ENCODE measurements at regions not wholly inside any gene's neighbourhood (a gene's known extent, or its start where the extent isn't known, plus 50 kb on each side); places are given as distances from the start of the nearest gene placed in this dataset.

DNA sequence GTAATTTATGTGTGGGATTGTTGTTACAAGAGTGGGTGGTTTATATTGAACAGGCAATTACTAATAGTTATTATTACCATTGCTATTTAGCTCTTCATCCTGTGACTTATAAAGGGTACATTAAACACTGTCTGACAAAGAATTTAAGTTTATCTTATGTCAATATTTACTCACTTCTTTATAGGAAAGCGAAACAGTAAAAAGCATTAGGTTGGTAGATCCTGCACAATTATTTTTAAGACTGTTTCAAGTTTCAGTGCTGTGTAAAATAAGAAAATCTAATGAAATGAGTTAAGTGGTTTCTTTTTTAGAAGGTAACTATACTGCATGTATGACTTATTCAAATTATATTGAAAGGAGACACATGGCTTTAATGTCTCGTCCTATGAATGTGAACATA is 135.8 kb upstream of the MAP3K7 start:
- DNase-seq: no peak

DNA sequence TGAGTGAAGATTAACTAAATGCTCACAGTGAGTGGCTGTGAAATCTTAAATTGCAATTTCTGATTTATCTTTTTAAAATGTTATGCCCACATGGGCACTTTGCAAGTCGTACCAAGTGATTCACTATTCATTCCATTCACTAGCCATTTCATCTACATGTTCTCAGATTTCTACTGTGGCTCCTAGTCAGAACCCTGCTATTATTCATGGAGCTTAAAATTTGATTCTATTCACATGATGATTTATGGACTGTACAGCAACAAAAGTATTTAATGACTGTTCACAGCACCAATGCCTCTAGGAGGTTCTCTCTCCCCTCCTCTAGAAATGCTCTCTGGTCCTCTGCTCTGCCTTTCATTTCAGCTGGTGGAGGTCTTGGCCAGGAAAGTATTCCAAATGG is 133.5 kb upstream of the MAP3K7 start:
- no peak for DNase-seq

DNA sequence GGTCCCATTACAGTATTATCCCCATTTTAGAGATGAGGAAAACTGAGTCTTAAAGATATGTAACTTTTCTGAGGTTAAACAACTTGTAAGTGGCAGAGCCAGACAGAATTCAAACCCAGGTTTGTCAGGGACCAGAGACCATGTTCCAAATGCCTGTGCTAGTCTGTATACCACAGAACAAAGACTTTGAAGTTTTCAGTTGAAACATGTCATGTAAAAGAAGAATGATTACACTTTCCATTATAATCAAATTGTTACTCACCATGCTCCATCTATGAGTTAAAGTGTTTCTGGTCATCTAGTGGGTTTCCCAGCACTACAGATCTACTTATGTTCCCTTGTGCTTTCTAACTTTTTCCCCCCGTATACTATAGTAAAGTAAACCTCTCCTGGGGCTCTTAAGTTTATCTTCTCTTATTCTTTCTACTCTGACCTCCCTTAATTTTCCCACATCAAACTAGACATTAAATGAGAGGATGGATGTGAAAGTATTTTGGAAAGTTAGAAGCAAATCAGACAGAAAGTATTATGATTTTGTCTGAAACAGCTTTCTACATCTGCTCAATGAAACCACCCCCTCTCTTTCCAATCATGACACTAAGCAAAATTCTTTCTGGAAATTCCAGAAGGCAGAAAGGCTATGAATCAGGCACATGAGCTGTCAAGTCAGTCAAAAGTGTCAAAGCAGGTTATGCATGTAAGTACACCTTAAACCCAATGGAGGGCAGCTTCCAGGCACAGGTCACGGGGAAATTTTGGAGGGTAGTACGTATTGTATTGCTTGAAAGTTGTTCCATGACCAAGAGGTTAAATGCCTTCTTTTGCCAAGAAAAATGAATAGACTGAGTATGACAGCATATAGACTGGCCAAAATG is 132.7 kb upstream of the MAP3K7 start:
- no peak for DNase-seq

DNA sequence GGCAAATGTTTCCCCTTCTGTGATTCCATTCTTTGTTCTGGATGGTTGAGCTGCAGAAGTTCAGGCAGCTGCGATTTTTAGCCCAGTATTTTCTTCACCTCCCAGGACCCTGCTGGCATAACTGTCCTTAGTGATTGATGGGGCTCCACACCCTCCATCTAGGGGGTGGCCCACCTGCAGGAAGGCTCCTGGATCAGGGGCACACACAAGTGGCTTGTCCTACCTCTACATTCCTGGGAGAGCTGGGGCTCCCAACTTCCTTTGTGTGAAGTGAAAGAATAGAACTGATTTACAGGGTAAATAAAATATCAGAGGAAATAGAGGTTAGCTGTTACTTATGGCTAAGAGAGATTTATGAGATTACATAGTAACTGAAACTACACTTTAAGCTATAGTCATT is 129.5 kb upstream of the MAP3K7 start:
- peak; percentile 22 for DNase-seq

DNA sequence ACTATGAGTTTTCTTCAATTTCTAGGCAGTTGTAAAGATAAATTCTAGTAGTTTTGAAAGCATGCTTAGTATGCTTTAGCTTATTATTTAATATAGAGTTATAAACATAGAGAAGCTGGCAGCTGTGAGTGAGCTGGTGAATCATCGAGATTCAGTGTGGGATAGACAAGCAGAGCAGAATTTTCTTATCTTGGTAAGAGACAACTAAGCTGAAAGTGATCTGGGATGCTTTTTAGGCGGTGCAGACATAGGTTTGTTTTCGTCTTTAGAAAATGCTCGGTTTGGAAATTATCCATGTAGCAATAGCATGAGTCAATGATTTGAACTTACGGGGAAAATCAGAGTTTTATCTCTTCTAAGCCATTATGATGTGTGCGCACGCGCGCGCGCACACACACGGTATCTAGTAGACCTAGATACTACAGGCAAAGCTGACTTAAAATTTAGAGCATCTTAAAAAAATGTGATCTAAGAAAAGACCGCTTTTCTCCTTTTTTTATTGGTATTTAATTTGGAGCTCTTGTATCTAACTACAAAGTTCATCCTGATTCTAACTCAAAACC is 128.3 kb upstream of the MAP3K7 start:
- DNase-seq: no peak

DNA sequence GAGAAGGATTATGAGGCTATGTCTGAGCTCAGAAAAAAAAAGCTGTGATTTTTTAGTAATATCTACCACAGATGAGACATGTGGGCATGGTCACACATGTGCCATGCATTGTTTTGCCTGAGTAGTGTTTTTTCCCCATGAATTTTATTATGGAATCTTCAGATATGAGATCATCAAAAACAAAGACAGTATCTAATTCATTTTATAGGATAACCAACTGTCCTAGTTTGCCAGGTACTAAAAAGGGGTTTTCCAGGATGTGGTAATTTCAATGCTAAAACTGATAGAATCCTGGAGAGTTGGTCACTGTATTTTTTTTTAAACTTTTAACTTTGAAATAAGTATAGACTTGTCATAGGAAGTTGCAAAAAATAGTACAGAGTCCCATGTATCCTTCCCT is 127.4 kb upstream of the MAP3K7 start:
- DNase-seq: no peak

DNA sequence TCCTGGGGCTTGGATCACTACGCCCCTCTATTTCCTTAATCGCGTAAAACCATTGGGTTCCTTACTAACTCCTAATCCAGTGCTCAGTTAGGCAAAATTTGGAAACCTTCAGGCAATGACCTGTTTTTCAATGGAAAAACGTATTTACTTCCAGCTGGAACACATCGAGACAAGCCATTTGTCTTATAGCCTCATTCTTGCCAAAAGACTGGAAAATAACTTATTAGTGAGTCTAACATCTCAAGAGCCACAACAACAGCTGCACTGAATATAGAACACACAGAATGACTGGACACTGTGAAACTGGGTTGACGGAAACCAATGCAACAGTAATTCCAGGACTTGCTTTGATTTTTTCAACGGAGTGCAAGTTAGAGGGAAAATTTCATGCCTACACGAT is 125.2 kb upstream of the MAP3K7 start:
- DNase-seq: no peak

DNA sequence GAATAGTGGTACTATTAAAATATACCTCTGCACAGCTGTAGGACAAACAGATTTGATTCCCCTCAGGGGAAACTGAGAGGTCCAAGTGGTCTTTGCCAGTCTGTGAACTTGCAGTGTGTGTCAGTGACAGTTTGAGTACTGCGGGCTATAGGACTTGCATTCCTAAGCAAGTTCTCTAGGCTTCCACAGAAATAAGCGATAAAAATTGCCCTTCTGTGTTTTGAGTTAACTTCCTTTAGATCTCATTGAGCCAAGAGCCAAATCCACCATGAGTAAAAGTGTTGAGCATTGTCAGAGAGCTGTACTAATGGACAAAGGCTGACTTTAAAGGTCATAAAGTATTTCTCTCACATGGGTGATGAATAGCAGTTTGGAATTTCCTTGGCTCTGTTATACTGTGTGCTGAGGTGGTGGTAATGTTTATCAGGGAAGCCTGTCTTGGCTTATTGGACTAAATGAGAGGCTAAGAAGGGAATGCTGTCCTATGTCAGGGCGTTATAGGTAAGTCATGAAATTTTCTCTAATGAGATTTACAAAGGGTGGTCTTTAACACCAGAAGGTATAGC is 122.6 kb upstream of the MAP3K7 start:
- DNase-seq: no peak

DNA sequence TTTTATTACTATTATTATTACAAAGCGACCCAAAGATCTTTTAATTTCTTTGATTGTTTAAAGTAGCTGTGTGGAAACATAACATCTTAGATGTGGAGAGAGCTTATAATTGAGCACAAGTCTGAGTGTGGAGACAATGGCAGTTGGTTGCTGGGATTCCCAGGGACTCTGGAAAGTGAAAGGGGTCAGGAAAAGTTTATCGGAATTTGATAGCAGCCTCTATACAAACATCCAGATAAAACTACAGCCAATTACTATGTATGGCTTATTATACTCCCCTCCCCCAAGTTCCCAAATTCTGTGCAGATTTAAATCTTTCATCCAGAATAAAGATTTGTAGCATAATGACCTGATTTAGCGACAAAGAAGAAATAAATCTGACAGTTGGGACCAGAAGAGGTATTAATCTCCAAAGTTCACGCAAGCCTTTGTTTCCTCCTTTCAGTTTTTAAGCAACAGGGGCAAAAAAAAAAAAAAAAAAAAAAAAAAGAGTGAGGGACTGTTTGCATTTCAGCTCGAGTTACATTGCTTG is 121.4 kb upstream of the MAP3K7 start:
- DNase-seq: no peak

DNA sequence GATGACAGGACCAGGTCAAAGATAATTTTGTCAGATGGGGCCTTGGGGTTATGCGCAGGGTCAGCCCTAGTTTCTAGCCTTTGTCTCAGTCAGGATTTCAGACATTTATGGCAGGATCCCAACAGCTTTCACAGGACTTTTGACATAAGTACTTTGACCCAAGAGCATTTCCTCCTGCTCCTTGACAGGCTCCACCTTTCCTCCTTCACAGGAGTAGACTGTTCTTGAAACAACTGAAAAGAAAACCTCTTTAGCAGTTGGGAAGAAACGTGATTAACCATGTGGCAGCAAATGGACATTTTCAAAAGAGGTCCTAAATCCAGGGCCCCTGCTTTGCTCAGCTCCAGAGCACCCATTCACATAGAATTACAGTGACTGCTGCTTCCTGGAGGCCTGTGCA is 120.4 kb upstream of the MAP3K7 start:
- DNase-seq: no peak

DNA sequence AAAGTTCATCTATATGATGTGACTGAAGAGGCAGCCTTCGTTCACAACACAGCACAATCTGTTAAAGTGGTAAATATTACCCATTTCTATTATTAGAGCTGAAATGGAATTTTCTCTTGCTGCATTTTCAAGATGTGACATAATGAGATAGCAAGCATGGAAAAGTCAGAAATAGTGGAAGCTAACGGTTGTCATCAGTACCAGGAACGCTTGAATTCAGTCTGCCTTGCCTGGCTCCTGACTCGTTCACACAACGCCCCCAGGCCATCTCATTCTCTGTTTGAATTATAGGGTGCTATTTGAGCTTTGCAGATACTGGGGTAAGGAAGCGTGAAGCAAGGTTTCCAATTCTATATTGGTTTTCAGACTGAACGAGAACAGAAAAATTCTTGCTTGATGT is 116.5 kb upstream of the MAP3K7 start:
- no peak for DNase-seq

DNA sequence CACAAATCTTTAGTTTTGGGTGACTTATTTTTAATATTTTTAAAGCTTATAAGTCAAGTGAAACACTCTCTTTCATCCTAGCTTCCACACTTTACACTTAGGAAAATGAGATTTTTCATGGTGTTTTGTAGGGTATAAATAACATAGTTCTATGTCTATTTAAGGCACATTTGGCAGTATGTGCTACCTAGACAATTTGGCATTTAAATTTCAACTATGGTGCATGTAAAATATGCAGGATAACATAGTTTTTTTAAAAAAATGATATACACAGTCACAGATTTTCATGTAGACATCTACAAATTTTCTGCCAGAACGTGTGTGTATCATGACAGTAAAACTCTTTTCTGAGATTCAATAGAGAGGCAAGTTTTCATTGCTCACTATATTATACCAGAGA is 115.1 kb upstream of the MAP3K7 start:
- DNase-seq: no peak

DNA sequence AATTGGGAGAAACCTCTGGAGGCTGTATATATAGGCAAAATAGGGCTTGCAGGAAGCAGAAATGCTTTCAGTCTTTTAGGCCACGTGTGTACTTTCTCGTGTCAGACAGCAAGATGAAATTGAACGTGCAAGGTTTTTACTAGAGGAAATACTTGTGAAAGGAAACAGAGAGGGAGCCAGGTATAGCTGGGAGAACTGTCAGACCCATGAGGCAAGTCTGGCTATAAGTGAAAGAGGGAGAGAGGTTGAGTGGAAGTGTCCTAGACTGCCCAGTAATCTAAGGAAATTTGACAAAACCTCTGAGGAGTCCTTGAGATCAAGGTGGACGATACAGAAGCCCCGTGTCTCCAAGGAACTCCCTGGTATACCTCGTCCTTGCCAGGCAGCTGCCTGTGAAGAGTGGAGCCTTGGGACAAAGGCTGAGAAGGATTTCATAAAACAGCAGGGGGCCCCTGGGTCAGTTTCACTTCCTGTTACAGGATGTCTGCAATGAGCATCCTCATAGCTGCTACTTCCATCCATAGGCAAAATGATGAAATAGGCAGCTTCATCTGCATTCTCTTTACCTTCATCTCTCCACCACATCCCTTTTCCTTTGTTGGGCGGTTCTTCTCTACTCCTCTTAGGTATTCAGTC is 114.4 kb upstream of the MAP3K7 start:
- no peak for DNase-seq

DNA sequence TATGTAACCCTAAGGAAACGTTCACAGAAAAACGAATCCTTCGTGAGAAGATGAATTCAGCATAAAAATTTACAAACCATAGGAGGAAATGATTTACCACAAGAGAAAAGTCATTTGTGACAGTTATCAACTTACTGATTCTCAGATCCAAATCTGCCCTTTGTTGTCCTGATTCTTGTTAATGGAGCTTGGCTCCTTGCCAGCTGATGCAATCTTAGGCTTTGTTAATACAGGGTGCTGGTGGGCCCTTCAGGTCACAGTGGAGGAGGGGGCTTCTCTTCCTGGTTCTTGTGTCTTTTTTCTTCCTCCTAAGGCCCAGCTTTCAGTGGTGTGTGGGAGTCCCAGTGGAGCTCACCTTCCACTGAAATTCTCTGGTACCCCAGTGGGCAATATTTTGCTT is 108.4 kb upstream of the MAP3K7 start:
- no peak for DNase-seq

DNA sequence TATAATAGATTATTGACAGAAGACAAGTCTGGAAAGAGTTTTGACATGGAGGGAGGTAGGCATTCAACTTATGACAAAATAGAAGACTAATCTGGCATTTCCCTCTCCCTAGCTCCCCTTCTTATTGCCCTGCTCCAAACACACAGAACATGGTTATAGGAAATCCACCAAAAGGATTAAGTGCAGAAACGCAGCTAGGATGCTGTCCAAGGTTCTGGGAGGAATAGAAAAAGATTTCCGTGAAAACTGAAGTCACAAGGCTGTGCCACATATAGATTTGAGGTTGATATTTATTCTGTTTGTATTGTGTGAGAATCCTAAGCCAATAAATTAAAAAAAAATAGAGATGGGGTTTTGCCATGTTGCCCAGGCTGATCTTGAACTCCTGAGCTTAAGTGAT is 107.9 kb upstream of the MAP3K7 start:
- DNase-seq: no peak

DNA sequence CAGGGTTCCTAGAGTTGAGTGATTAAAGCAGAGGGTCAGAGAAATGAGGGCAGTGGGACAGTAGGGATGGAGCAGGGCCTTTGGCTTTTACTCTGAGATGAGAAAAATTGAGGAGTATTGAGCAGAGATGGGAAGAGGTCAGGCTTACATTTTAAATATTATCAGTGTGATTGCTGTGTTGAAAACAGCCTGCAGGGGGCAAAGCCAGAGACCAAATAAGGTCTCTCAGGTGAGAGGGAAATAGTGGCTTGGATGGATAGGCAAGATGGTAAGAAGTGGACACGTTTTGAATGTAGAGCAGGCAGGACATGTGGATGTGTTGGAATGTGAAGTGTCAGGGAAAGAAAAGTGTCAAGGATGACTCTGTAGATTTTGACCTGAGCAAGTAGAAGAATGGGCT is 105.0 kb upstream of the MAP3K7 start:
- no peak for DNase-seq

DNA sequence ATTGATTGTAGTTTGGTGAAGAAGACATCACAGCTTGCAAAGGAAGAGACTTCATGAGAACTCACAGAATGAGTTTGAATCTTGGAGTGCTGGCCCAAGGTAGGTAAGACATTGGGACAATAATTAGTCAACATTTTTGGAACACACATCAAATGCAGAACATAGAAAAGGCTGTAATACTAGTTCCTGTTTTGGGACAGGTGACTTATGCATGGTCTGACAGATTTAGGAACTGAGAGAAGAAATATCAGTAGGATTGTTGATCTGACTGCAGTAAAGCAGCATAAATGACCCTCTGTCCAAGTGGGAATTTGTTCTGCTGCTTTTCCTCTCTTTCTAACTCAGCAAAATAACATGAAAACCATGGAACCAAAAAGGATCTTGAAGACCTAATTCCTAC is 102.3 kb upstream of the MAP3K7 start:
- DNase-seq: no peak

DNA sequence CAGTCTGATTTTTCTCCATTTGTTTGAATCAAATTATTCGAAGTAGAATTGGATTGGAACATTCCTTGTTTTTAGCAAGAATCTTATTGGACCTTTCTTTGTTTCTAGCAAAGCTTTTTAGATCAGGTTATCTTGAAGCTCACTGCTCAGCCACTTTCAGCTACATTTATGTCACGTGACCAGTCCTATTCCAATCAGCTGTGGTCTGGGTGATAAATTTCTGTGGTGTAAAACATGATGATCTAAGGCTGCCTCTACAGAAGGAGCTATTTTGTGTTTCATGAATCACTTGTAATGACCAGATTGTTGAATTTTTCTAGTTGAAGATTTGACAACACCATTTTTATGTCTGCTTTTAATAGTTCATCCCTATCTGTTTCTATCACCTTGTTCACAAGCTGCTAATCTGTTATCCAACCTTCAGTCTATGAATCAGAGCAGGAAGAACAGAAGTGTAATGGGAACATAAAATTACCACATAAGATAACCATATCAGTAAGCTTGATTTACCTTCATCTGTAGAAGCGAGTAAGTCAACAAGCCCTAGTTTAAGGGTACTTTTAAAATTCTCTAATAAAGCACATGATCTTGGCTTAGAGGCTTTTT is 101.0 kb upstream of the MAP3K7 start:
- DNase-seq: no peak

DNA sequence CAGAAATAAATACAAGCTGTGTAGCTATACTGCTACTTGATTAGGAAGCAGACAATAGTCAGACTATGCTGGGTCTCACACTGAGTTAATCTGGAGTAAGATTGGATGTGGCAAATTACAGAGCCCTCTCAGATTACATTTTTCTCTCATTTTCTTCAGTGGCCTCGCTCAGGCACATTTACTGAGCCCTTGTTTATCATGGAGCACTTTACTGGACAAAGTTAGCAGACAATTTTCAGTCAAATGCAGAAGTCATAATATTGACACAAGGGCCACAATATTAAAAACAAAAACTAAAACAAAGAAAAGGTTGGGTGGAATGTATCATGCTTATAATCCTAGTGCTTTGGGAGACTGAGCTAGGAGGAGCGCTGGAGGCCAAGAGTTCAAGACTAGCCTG is 95.0 kb upstream of the MAP3K7 start:
- no peak for DNase-seq

DNA sequence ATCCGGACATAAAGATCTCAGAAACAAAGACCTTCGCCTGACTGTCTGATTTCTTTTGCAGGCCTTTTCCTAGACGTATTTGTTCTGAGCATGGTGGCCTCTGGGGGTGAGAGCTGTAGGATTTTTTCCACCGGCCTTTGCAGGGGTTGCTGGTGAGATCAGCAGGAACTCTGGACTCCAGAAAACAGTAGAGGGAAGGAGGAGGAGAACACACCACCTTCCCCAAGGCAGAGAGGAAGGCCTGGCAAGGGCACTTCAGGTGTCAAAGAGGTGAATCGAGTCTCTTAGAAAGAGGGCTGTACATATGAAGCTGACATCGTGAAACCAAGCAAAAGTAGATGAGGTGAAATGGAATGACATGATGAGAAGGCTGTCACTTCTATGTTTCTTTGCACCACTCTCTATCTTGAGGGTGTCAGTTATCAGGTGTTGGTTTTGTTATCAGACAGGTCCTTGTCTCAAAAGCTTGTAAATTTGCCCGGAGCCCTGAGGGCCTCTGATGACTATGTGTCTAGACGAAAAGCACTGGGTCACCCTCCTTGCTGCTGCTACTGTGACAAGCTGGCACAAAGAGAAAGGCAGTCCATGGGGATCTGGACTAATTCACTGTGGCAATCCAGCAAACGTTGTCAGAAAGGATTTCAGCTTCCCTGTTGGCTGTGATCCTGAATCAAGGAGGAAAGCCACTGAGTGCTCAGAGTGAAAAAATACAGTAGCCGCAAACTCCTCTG is 91.3 kb upstream of the MAP3K7 start:
- DNase-seq: no peak

DNA sequence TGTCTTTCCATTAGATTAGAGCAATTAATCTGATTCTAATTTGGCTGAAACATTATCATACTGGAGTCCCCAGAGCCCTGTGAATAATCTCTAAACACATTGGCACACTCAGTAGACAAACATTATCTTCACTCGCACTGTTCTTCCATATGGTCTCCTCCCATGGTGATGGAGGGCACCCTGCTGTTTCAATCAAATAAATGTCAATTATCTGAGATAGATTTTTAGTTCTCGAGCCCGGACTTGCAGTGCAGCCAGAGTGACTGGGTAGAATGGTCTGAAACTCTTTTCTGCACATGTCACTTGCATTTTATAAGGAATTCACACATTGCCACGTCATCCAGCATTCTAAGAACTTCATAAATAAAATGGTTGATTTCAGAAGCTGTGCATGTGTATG is 90.6 kb upstream of the MAP3K7 start:
- DNase-seq: peak; percentile 18

DNA sequence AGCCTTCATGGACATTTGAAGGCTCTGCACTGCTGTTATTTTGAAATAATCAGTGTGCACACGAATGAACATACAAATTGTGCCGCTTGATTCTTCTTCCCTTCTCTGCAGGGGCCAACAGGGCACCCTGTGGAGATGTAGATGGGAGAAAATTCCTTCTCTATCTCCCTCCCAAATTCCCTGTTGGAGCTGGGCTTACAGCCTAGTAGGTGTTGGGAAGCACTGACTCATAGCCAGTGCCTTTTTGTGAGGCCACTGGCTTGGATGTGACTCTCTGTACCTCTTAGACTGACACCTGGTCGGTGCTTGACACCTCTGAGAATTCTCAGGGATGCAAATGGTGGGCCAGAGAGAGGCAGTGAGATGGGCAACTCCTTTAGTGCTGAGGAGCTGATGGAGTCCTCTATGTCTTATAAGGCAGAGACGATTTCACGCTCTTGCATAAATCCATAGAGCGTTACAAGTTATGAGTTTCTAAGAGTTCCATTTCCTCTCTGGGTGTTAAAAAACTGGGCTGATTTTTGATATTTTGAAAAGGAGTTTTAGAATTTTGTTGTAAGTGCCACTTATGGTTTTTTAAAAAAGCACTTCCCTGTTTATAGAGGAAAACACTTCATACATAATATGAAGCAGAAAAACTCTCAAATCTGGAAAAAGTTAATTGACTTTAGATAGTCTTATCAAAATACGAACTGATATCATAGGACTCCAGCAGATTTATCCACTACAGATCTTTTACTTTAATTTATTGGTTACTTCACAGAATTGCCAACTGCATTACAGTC is 89.8 kb upstream of the MAP3K7 start:
- no peak for DNase-seq

Measured in COR-L47 (cell line).